GM12878 (cell line): ENCODE measurements at regions not wholly inside any gene's neighbourhood (a gene's known extent, or its start where the extent isn't known, plus 50 kb on each side); places are given as distances from the start of the nearest gene placed in this dataset.

Experiments
- ATAC-seq: fragments of 200-7000 bp; cut with Tn5 transposase; 3 replicates; pipeline ENCODE4 v1.9.1; 2020; ENCODE audit warnings: mild to moderate bottlenecking, moderate library complexity
- BruUV-seq: library from RNA; stranded (reverse); fragments of 400-500 nt; replicated peaks from 2 replicates; lab custom pipeline; 2021; lab: Mats Ljungman, UMichigan
- CTCF ChIA-PET: fragments of 300-600 bp; sonication (Branson Sonifier 250); formaldehyde crosslinking; extraction: SDS; loops from one replicate; lab custom pipeline; 2021; ENCODE audit warnings: inconsistent platforms; lab: Yijun Ruan, JAX
- POLR2A ChIA-PET: fragments of 350-600 bp; formaldehyde crosslinking; extraction: SDS; loops from one replicate; lab custom pipeline; 2021; ENCODE audit warnings: inconsistent platforms; lab: Charles Lee
- RAD21 ChIA-PET: fragments of 300-600 bp; sonication (Branson Sonifier 250); formaldehyde crosslinking; loops from one replicate; lab custom pipeline; 2023; ENCODE audit warnings: antibody characterized with exemption; ENCODE audit not compliant: unreplicated experiment; lab: Charles Lee
- SMC1A ChIA-PET: fragments of 300-600 bp; sonication (Branson Sonifier 250); formaldehyde crosslinking; loops from one replicate; lab custom pipeline; 2023; ENCODE audit not compliant: unreplicated experiment, uncharacterized antibody; lab: Charles Lee
- DNase-seq: peaks from one replicate; pipeline ENCODE4 v3.0.0-alpha.2; 2011; ENCODE audit warnings: low read depth, low spot score
- FAIRE-seq: peaks from 3 replicates; lab custom pipeline; 2011; peaks lifted over from hg19 to GRCh38; lab: Jason Lieb, UNC
- H2AFZ ChIP-seq: 2 replicates; pipeline ENCODE4 v1.6.0; 2011; ENCODE audit warnings: low read depth, low read length, control low read depth; ENCODE audit not compliant: control insufficient read depth
- H3K27ac ChIP-seq: 2 replicates; pipeline ENCODE4 v1.5.1; 2011; ENCODE audit warnings: control low read depth; ENCODE audit not compliant: control insufficient read depth, insufficient read depth
- H3K27me3 ChIP-seq, 2 experiments: replicated peaks in 1 of 2; 2 replicates each; pipeline versions ENCODE4 v1.6.0 to v1.6.1; 2011; ENCODE audit warnings: low read length in 1 of 2; ENCODE audit not compliant: control insufficient read depth in 2 of 2, insufficient read depth in 2 of 2
- H3K36me3 ChIP-seq, 2 experiments: 2 replicates each; pipeline ENCODE4 v1.5.1; 2011; ENCODE audit warnings: low read length in 1 of 2; ENCODE audit not compliant: control insufficient read depth in 2 of 2, insufficient read depth in 2 of 2
- H3K4me1 ChIP-seq: 2 replicates; pipeline ENCODE4 v1.6.1; 2011; ENCODE audit warnings: mild to moderate bottlenecking, low read length, moderate library complexity, mixed read lengths; ENCODE audit not compliant: control insufficient read depth, insufficient read depth
- H3K4me2 ChIP-seq: 2 replicates; pipeline ENCODE4 v1.6.0; 2011; ENCODE audit warnings: control low read depth; ENCODE audit not compliant: control insufficient read depth, insufficient read depth
- H3K4me3 ChIP-seq: fragments of 200-600 bp; sonication (generic); 2 replicates; pipeline ENCODE4 v1.5.1; 2016
- H3K79me2 ChIP-seq: 2 replicates; pipeline ENCODE4 v1.6.0; 2011; ENCODE audit warnings: low read length; ENCODE audit not compliant: control insufficient read depth, insufficient read depth
- H3K9ac ChIP-seq: 2 replicates; pipeline ENCODE4 v1.8.0; 2011; ENCODE audit warnings: low read length, control low read depth, mixed read lengths; ENCODE audit not compliant: control insufficient read depth, insufficient read depth
- H3K9me3 ChIP-seq: replicated peaks from 3 replicates; pipeline ENCODE4 v1.5.1; 2011; ENCODE audit warnings: mild to moderate bottlenecking, low read length; ENCODE audit not compliant: control insufficient read depth, insufficient read depth
- H4K20me1 ChIP-seq: 2 replicates; pipeline ENCODE4 v1.6.0; 2011; ENCODE audit not compliant: control insufficient read depth, insufficient read depth
- BCL3 ChIP-seq: IDR thresholded peaks from 2 replicates; pipeline ENCODE4 v1.6.1; 2011; ENCODE audit warnings: borderline replicate concordance, low read depth, mild to moderate bottlenecking, moderate library complexity, low read length; ENCODE audit not compliant: insufficient read depth, poor library complexity, severe bottlenecking
- DPF2 ChIP-seq: fragments of 450-650 bp; IDR thresholded peaks from 2 replicates; pipeline ENCODE4 v1.6.1; 2017; ENCODE audit warnings: mild to moderate bottlenecking
- EGR1 ChIP-seq, 2 experiments: IDR thresholded peaks; 1 replicate in 1 of 2; 2 replicates in 1 of 2; pipeline ENCODE4 v1.6.1; 2011 to 2012; ENCODE audit warnings: low read depth in 2 of 2, low read length in 2 of 2, borderline replicate concordance in 1 of 2, mild to moderate bottlenecking in 1 of 2, moderate library complexity in 1 of 2
- ELK1 ChIP-seq: IDR thresholded peaks from 2 replicates; pipeline ENCODE4 v1.6.1; 2012; ENCODE audit warnings: low read depth, low read length, improper control_type of control experiment
- FOS ChIP-seq: IDR thresholded peaks from 3 replicates; pipeline ENCODE4 v1.6.1; 2011; ENCODE audit warnings: borderline replicate concordance; ENCODE audit not compliant: insufficient read length; ENCODE audit errors: extremely low read depth
- IRF4 ChIP-seq: IDR thresholded peaks from 2 replicates; pipeline ENCODE4 v1.6.1; 2011; ENCODE audit warnings: low read depth, low read length
- PKNOX1 ChIP-seq: fragments of 450-650 bp; IDR thresholded peaks from 2 replicates; pipeline ENCODE4 v1.6.1; 2016; ENCODE audit warnings: mild to moderate bottlenecking
- PRDM15 ChIP-seq: fragments of 450-650 bp; formaldehyde crosslinking; IDR thresholded peaks from 2 replicates; pipeline ENCODE4 v1.4.0; 2020; ENCODE audit warnings: mild to moderate bottlenecking, moderate library complexity
- TCF12 ChIP-seq: IDR thresholded peaks from 2 replicates; pipeline ENCODE4 v1.6.1; 2011; ENCODE audit warnings: low read depth, mild to moderate bottlenecking, low read length
- ZBED1 ChIP-seq: IDR thresholded peaks from 2 replicates; pipeline ENCODE4 v1.6.1; 2016; ENCODE audit warnings: borderline replicate concordance
- ZNF384 ChIP-seq: IDR thresholded peaks from 2 replicates; pipeline ENCODE4 v1.6.1; 2012; ENCODE audit warnings: low read depth, mild to moderate bottlenecking, low read length, improper control_type of control experiment, borderline replicate concordance
- ZZZ3 ChIP-seq: IDR thresholded peaks from 2 replicates; pipeline ENCODE4 v1.6.1; 2011; ENCODE audit warnings: low read depth; ENCODE audit not compliant: control insufficient read depth, insufficient read length
- WGBS: methylation state at CpG from one replicate; pipeline ENCODE4 v1.1.6; 2016; ENCODE audit warnings: low lambda C conversion rate; ENCODE audit not compliant: insufficient replicate concordance, insufficient coverage; ENCODE audit errors: missing lambda C conversion rate; 5-methylcytosine and 5-hydroxymethylcytosine counted together
- in situ Hi-C: fragments of 300-500 bp; cut with MboI; formaldehyde crosslinking; loops from 9 replicates; pipeline ENCODE4 v1.14.3; 2018; ENCODE audit warnings: mixed read lengths
- intact Hi-C: fragments of 100-400 bp; cut with micrococcal nuclease; formaldehyde crosslinking; loops from one replicate; pipeline ENCODE4 v1.14.2; 2022; ENCODE audit not compliant: unreplicated experiment

GRCh38 chr6:40959781-40960327, 79.2 kb downstream of the UNC5CL start:
- in situ Hi-C loops = no loop called here
- H3K4me3 ChIP-seq = no peak overlapping the region
- 60% methylated on average over 2 of the region's 2 CpGs for WGBS
- DNase-seq = no peak
- SMC1A ChIA-PET = no interaction called here
- no peak overlapping the region for H3K4me2 ChIP-seq
- H3K9ac ChIP-seq = no peak overlapping the region
- no peaks in the 10 kb centered on the region for H3K4me1 ChIP-seq
- peaks cover 0 to 7% of the 10 kb centered on the region in 2 experiments; a peak in 3 of 4 replicates for H3K27me3 ChIP-seq
- CTCF ChIA-PET = no interaction called here
- no peak for FAIRE-seq
- H3K27ac ChIP-seq = no peak overlapping the region
- POLR2A ChIA-PET = no interaction called here
- no peaks in the 10 kb centered on the region for H3K36me3 ChIP-seq
- no peaks in the 10 kb centered on the region for H3K79me2 ChIP-seq
- intact Hi-C loops = no loop called here
- no peaks in the 10 kb centered on the region for H4K20me1 ChIP-seq
- no peaks in the 10 kb centered on the region for H3K9me3 ChIP-seq
- H2AFZ ChIP-seq = no peak overlapping the region
- BruUV-seq = no TSS peak
- ATAC-seq = no peak
- RAD21 ChIA-PET = no interaction called here
- TF ChIP-seq ELK1 = no peak
- TF ChIP-seq PKNOX1 = no peak
- no peak for TF ChIP-seq PRDM15
- no peak for TF ChIP-seq TCF12
- TF ChIP-seq BCL3 = no peak
- no peak for TF ChIP-seq ZBED1
- no peak for TF ChIP-seq IRF4
- TF ChIP-seq ZZZ3 = no peak
- TF ChIP-seq ZNF384 = no peak
- TF ChIP-seq FOS = no peak
- TF ChIP-seq DPF2 = no peak
- TF ChIP-seq EGR1 (IDR thresholded peaks at IDR 0.05; ENCODE audit: borderline replicate concordance in 1 of 2, low read depth in 2 of 2, low read length in 2 of 2) = no peak
